ENCODE measurements at regions not wholly inside any gene's neighbourhood (a gene's known extent, or its start where the extent isn't known, plus 50 kb on each side); places are given as distances from the start of the nearest gene placed in this dataset.

- Histone ChIP-seq H3K9ac (ENCODE audit: insufficient read depth in 1 of 2, low read depth in 2 of 2, low read length in 2 of 2) (peak overlapping the region in 1 of 2 experiments; percentile 79; a peak in 1 of 4 replicates), H3K79me2 (ENCODE audit: control insufficient read depth, insufficient read depth, low read length) (no peaks in the 10 kb centered on the region), H3K4me1 (replicated peaks in 1 of 2; ENCODE audit: control insufficient read depth in 2 of 2, insufficient read depth in 2 of 2, low read length in 2 of 2) (peaks cover 0 to 13% of the 10 kb centered on the region in 2 experiments; a peak in 2 of 5 replicates), H3K27me3 (ENCODE audit: control insufficient read depth in 2 of 2, insufficient read depth in 2 of 2, low read length in 2 of 2) (no peaks in the 10 kb centered on the region; a peak in 1 of 5 replicates), H3K27ac (ENCODE audit: extremely low read depth, low read depth, low read length) (no peak overlapping the region), H3K4me2 (ENCODE audit: insufficient read depth, low read length) (0 out of 2 replicates have a peak overlapping the region, but pooled peaks have one; percentile 3), H3K9me1 (ENCODE audit: control insufficient read depth, insufficient read depth, low read length) (no peaks in the 10 kb centered on the region), H4K20me1 (replicated peaks; ENCODE audit: control insufficient read depth, insufficient read depth, low read length) (no peaks in the 10 kb centered on the region), H3K4me3 (no peak overlapping the region), H2AFZ (ENCODE audit: low read depth, low read length) (peak overlapping the region; percentile 82), H3K9me3 (replicated peaks; ENCODE audit: control insufficient read depth, insufficient read depth, low read depth, low read length) (no peaks in the 10 kb centered on the region), H3K36me3 (ENCODE audit: control insufficient read depth, insufficient read depth, low read length) (no peaks in the 10 kb centered on the region)
- BruUV-seq (replicated peaks) = no TSS peak
- DNase-seq (ENCODE audit: extremely low read depth in 1 of 4, low spot score in 3 of 4) (no peak), FAIRE-seq (peak; percentile 11), ATAC-seq (peak; percentile 29)
- ChIA-PET POLR2A (no interaction called here), CTCF (ENCODE audit: low intra/inter-chr PET ratio) (no interaction called here)
- intact Hi-C loops (cut with micrococcal nuclease) = no loop called here
- no peak for TF ChIP-seq HDGF (IDR thresholded peaks at IDR 0.05)
- no peak for TF ChIP-seq STAG1 (CRISPR knock-in tag; IDR thresholded peaks at IDR 0.05; ENCODE audit: borderline replicate concordance)
- TF ChIP-seq CLOCK (CRISPR knock-in tag; IDR thresholded peaks at IDR 0.05; ENCODE audit: borderline replicate concordance) = no peak
- TF ChIP-seq ELF4 (CRISPR knock-in tag; IDR thresholded peaks at IDR 0.05) = no peak
- TF ChIP-seq NRF1 (conservative IDR thresholded peaks at IDR 0.05 in 1 of 2, IDR thresholded peaks at IDR 0.05 in 1 of 2) = no peak
- TF ChIP-seq POLR2AphosphoS5 (IDR thresholded peaks at IDR 0.05; ENCODE audit: control insufficient read depth, insufficient read depth, low read depth, low read length) = no peak
- no peak for TF ChIP-seq SP1 (CRISPR knock-in tag; IDR thresholded peaks at IDR 0.05)
- no peak for TF ChIP-seq CTCFL (IDR thresholded peaks at IDR 0.05; ENCODE audit: borderline replicate concordance, insufficient read depth, low read depth, low read length, poor library complexity, severe bottlenecking)
- TF ChIP-seq LEF1 (IDR thresholded peaks at IDR 0.05) = no peak
- TF ChIP-seq KLF16 (IDR thresholded peaks at IDR 0.05) = no peak
- TF ChIP-seq MCM3 (IDR thresholded peaks at IDR 0.05) = no peak
- WGBS (ENCODE audit: insufficient coverage, low coverage, missing lambda C conversion rate) = 24% methylated on average over 5 of the region's 5 CpGs
- in situ Hi-C loops (cut with MboI) = no loop called here
Measured at GRCh38 chr7:20559883-20560282, 55.6 kb upstream of the ABCB5 start.
